GM19240 (cell line): ENCODE measurements at regions not wholly inside any gene's neighbourhood (a gene's known extent, or its start where the extent isn't known, plus 50 kb on each side); places are given as distances from the start of the nearest gene placed in this dataset.
"Not testable (repeated sequence)": the region's sequence is repeated elsewhere in the genome, so short reads cannot be mapped to it uniquely, and the experiment has no call there.

Experiments used
- DNase-seq: peaks from one replicate; pipeline ENCODE4 v3.0.0; 2011; ENCODE audit warnings: low spot score; ENCODE audit not compliant: insufficient read length

- DNase-seq: no peak
These were observed 116.1 kb upstream of the ZNF516 start for GRCh38 chr18:76610933-76611749.

- DNase-seq: no peak
These were observed 115.0 kb upstream of the ZNF516 start for GRCh38 chr18:76610012-76610411.

- no peak for DNase-seq
These were observed 110.4 kb upstream of the ZNF516 start for GRCh38 chr18:76605341-76605929.

GRCh38 chr18:76604935-76605240, 109.8 kb upstream of the ZNF516 start:
- no peak for DNase-seq

- no peak for DNase-seq
These were observed 109.3 kb upstream of the ZNF516 start for GRCh38 chr18:76604108-76604934.

GRCh38 chr18:76602191-76602590, 107.1 kb upstream of the ZNF516 start:
- DNase-seq: no peak

GRCh38 chr18:76600076-76600475, 105.0 kb upstream of the ZNF516 start:
- not testable (repeated sequence) for DNase-seq

GRCh38 chr18:76594966-76595365, 99.9 kb upstream of the ZNF516 start:
- DNase-seq: no peak

GRCh38 chr18:76593843-76594242, 98.8 kb upstream of the ZNF516 start:
- DNase-seq: no peak

- no peak for DNase-seq
These were observed 97.9 kb upstream of the ZNF516 start for GRCh38 chr18:76592981-76593381.

GRCh38 chr18:76592096-76592495, 97.1 kb upstream of the ZNF516 start:
- DNase-seq: no peak

GRCh38 chr18:76589866-76590265, 94.8 kb upstream of the ZNF516 start:
- DNase-seq: no peak

GRCh38 chr18:76589316-76589715, 94.3 kb upstream of the ZNF516 start:
- no peak for DNase-seq

- DNase-seq: no peak
These were observed 93.7 kb upstream of the ZNF516 start for GRCh38 chr18:76588601-76589226.

- DNase-seq: no peak
These were observed 92.8 kb upstream of the ZNF516 start for GRCh38 chr18:76587879-76588271.

- DNase-seq: no peak
These were observed 92.3 kb upstream of the ZNF516 start for GRCh38 chr18:76587147-76587878.

- no peak for DNase-seq
These were observed 89.6 kb upstream of the ZNF516 start for GRCh38 chr18:76584414-76585310.

GRCh38 chr18:76581261-76581660, 86.2 kb upstream of the ZNF516 start:
- no peak for DNase-seq

GRCh38 chr18:76580288-76580962, 85.4 kb upstream of the ZNF516 start:
- DNase-seq: no peak

GRCh38 chr18:76579301-76579695, 84.3 kb upstream of the ZNF516 start:
- no peak for DNase-seq
